B cell (primary cell): ENCODE measurements at regions not wholly inside any gene's neighbourhood (a gene's known extent, or its start where the extent isn't known, plus 50 kb on each side); places are given as distances from the start of the nearest gene placed in this dataset.

Experiments
- ATAC-seq: fragments of 200-7000 bp; cut with Tn5 transposase; one replicate; pipeline ENCODE4 v1.10.0; 2021; ENCODE audit warnings: low read depth, mild to moderate bottlenecking, moderate number of reproducible peaks, moderate library complexity
- CTCF ChIA-PET: fragments of 350-600 bp; sonication (Branson Sonifier 250); formaldehyde crosslinking; loops from one replicate; lab custom pipeline; 2021; ENCODE audit warnings: antibody characterized with exemption, inconsistent platforms; lab: Charles Lee
- POLR2A ChIA-PET: fragments of 350-600 bp; sonication (Branson Sonifier 250); formaldehyde crosslinking; loops from one replicate; lab custom pipeline; 2021; ENCODE audit warnings: antibody characterized with exemption; lab: Charles Lee
- DNase-seq: peaks from one replicate; pipeline ENCODE4 v3.0.0; 2013
- H2AFZ ChIP-seq: 2 replicates; pipeline ENCODE4 v1.6.1; 2012; ENCODE audit warnings: mild to moderate bottlenecking, low read depth, low read length; ENCODE audit not compliant: insufficient read depth, poor library complexity, severe bottlenecking
- H3K27ac ChIP-seq, 2 donors: 1 replicate in 1 of 2; 2 replicates in 1 of 2; pipeline ENCODE4 v1.5.1; 2012 to 2013; ENCODE audit warnings: low read length in 2 of 2, mild to moderate bottlenecking in 2 of 2, moderate library complexity in 1 of 2
- H3K27me3 ChIP-seq, 4 experiments: fragments of 200-600 bp in 1 of 4; sonication (generic) in 1 of 4; replicated peaks in 1 of 4; 1 replicate in 2 of 4; 2 replicates in 2 of 4; pipeline versions ENCODE4 v1.6.1 to v1.7.0; 2013 to 2016; ENCODE audit warnings: low read length in 3 of 4, mild to moderate bottlenecking in 2 of 4, mixed read lengths in 1 of 4, moderate library complexity in 1 of 4; ENCODE audit not compliant: insufficient read depth in 4 of 4, control insufficient read depth in 3 of 4; ENCODE audit errors: control extremely low read depth in 1 of 4
- H3K36me3 ChIP-seq, 2 experiments: replicated peaks in 1 of 2; 1 replicate in 1 of 2; 2 replicates in 1 of 2; pipeline versions ENCODE4 v1.6.1 to v1.7.1; 2013; ENCODE audit warnings: low read length in 1 of 2; ENCODE audit not compliant: insufficient read depth in 2 of 2, control insufficient read depth in 1 of 2; ENCODE audit errors: control extremely low read depth in 1 of 2, extremely low read depth in 1 of 2
- H3K4me1 ChIP-seq, 2 donors: fragments of 200-600 bp in 1 of 2; sonication (generic) in 1 of 2; 1 replicate in 1 of 2; 2 replicates in 1 of 2; pipeline versions ENCODE4 v1.5.1 to v1.6.1; 2013 to 2017; ENCODE audit warnings: low read length in 2 of 2; ENCODE audit not compliant: control insufficient read depth in 2 of 2, insufficient read depth in 2 of 2
- H3K4me2 ChIP-seq: replicated peaks from 2 replicates; pipeline ENCODE3; 2012; ENCODE audit warnings: mild to moderate bottlenecking, low read depth, low read length; ENCODE audit not compliant: poor library complexity, severe bottlenecking
- H3K4me3 ChIP-seq, 5 experiments: fragments of 200-600 bp in 1 of 5; sonication (generic) in 1 of 5; 1 replicate in 3 of 5; 2 replicates in 2 of 5; pipeline versions ENCODE4 v1.5.1 to v1.7.0; 2011 to 2016; ENCODE audit warnings: low read length in 4 of 5, mild to moderate bottlenecking in 4 of 5, low read depth in 2 of 5, control low read depth in 1 of 5, moderate library complexity in 1 of 5; ENCODE audit not compliant: insufficient read depth in 1 of 5; ENCODE audit errors: control extremely low read depth in 1 of 5, extremely low read depth in 1 of 5
- H3K79me2 ChIP-seq: fragments of 200-600 bp; sonication (generic); one replicate; pipeline ENCODE4 v1.6.0; 2016; ENCODE audit warnings: low read length; ENCODE audit not compliant: control insufficient read depth, insufficient read depth
- H3K9ac ChIP-seq: fragments of 200-600 bp; sonication (generic); 2 replicates; pipeline ENCODE4 v1.6.1; 2017; ENCODE audit warnings: mild to moderate bottlenecking, low read length, moderate library complexity
- H3K9me3 ChIP-seq, 3 donors: one replicate each; pipeline versions ENCODE4 v1.6.1 to v1.7.1; 2013; ENCODE audit warnings: low read length in 2 of 3; ENCODE audit not compliant: control insufficient read depth in 2 of 3, insufficient read depth in 1 of 3; ENCODE audit errors: control extremely low read depth in 1 of 3
- H4K20me1 ChIP-seq: 2 replicates; pipeline ENCODE4 v1.6.0; 2012; ENCODE audit warnings: mild to moderate bottlenecking, low read length; ENCODE audit not compliant: insufficient read depth, control insufficient read depth, poor library complexity, severe bottlenecking
- H3K27ac Mint-ChIP-seq: one replicate; pipeline ENCODE4 v1.8.0; 2021; ENCODE audit warnings: mixed read lengths
- H3K27me3 Mint-ChIP-seq: one replicate; pipeline ENCODE4 v1.8.0; 2021; ENCODE audit warnings: mixed read lengths
- H3K4me1 Mint-ChIP-seq: one replicate; pipeline ENCODE4 v1.8.0; 2021; ENCODE audit warnings: mixed read lengths
- H3K4me3 Mint-ChIP-seq: one replicate; pipeline ENCODE4 v1.8.0; 2021; ENCODE audit warnings: mixed read lengths
- H3K9me3 Mint-ChIP-seq: one replicate; pipeline ENCODE4 v1.8.0; 2022; ENCODE audit warnings: mixed read lengths; ENCODE audit not compliant: insufficient read depth
- EZH2 ChIP-seq: IDR thresholded peaks from 2 replicates; pipeline ENCODE4 v1.6.1; 2012; ENCODE audit warnings: borderline replicate concordance, low read depth, mild to moderate bottlenecking, moderate library complexity, low read length; ENCODE audit not compliant: insufficient read depth, poor library complexity, severe bottlenecking
- WGBS: methylation state at CpG from one replicate; pipeline ENCODE4 v1.1.5; 2013; ENCODE audit warnings: missing lambda C conversion rate; ENCODE audit not compliant: insufficient coverage; 5-methylcytosine and 5-hydroxymethylcytosine counted together
- intact Hi-C: fragments of 100-400 bp; cut with micrococcal nuclease; formaldehyde crosslinking; loops from one replicate; pipeline ENCODE4 v1.10.0; 2022
- TF ChIP-seq, protein P1 (sequence below): fragments of 200-600 bp; IDR thresholded peaks from one replicate; pipeline ENCODE4 v1.8.0; 2022; ENCODE audit warnings: antibody characterized with exemption, mild to moderate bottlenecking

DNA sequence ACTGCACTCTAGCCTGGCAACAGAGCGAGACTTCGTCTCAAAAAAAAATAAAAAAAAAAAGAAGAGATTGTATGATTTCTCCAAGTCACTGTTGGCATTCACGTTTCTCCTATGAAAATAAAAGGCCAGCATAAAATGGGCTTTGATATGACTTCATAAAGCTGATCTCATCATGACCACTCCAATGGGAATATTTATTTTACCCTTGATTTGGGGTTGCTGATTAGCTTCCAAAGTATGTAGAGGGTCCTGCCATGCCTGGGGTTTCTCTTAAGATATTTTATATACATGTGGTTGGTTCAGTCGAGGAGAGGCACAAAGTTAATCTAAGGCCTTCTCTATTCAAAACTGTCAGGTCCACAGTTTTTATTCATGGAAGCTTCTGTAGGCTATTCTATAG is 247.0 kb upstream of the TNC start:
- Histone ChIP-seq H3K27me3 (no peaks in the 10 kb centered on the region), H3K4me1 (no peaks in the 10 kb centered on the region), H3K9ac (no peak overlapping the region), H2AFZ (no peak overlapping the region), H3K79me2 (no peaks in the 10 kb centered on the region), H3K9me3 (no peaks in the 10 kb centered on the region), H3K4me2 (no peak overlapping the region), H3K27ac (no peak overlapping the region), H4K20me1 (no peaks in the 10 kb centered on the region), H3K36me3 (no peaks in the 10 kb centered on the region), H3K4me3 (no peak overlapping the region)
- Mint-ChIP-seq H3K9me3 (no peaks in the 10 kb centered on the region), H3K4me3 (no peak overlapping the region), H3K4me1 (no peaks in the 10 kb centered on the region), H3K27ac (no peak overlapping the region), H3K27me3 (no peaks in the 10 kb centered on the region)
- ATAC-seq (no peak), DNase-seq (no peak)
- ChIA-PET POLR2A (no interaction called here), CTCF (no interaction called here)
- TF ChIP-seq EZH2 = no peak
- TF ChIP-seq, protein P1, sequence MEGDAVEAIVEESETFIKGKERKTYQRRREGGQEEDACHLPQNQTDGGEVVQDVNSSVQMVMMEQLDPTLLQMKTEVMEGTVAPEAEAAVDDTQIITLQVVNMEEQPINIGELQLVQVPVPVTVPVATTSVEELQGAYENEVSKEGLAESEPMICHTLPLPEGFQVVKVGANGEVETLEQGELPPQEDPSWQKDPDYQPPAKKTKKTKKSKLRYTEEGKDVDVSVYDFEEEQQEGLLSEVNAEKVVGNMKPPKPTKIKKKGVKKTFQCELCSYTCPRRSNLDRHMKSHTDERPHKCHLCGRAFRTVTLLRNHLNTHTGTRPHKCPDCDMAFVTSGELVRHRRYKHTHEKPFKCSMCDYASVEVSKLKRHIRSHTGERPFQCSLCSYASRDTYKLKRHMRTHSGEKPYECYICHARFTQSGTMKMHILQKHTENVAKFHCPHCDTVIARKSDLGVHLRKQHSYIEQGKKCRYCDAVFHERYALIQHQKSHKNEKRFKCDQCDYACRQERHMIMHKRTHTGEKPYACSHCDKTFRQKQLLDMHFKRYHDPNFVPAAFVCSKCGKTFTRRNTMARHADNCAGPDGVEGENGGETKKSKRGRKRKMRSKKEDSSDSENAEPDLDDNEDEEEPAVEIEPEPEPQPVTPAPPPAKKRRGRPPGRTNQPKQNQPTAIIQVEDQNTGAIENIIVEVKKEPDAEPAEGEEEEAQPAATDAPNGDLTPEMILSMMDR = no peak
- intact Hi-C loops = no loop called here
- WGBS = 100% methylated on average over 2 of the region's 4 CpGs

DNA sequence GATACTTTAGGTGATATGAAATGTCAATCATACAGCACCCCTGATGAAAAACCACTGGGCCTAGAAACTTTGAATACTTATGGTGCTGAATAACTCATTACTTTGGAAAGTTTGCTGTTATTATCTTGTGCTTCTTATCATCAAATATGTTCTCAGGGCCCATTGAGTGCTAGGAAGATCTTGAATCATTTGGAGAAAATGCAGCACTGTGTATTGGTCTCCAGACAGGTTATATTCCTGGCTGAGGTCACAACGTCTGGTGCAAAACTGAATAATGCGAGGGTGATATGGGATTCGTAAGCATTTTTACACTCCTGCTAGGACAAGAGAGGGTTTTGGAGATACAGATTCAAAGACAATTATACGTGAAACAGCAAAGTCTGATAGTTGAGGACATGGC is 249.4 kb upstream of the TNC start:
- H3K4me3 ChIP-seq = no peak overlapping the region
- H3K27ac ChIP-seq = no peak overlapping the region
- no peaks in the 10 kb centered on the region for H3K79me2 ChIP-seq
- no peaks in the 10 kb centered on the region for H3K9me3 ChIP-seq
- intact Hi-C loops = no loop called here
- CTCF ChIA-PET = no interaction called here
- ATAC-seq (no peak), DNase-seq (no peak)
- H3K4me1 ChIP-seq = no peaks in the 10 kb centered on the region
- no peaks in the 10 kb centered on the region for H4K20me1 ChIP-seq
- TF ChIP-seq, protein P1 = no peak
- no peak for TF ChIP-seq EZH2
- H3K27me3 ChIP-seq = no peaks in the 10 kb centered on the region
- H3K9ac ChIP-seq = no peak overlapping the region
- Mint-ChIP-seq H3K27me3 (no peaks in the 10 kb centered on the region), H3K27ac (no peak overlapping the region), H3K4me1 (no peaks in the 10 kb centered on the region), H3K4me3 (no peak overlapping the region), H3K9me3 (no peaks in the 10 kb centered on the region)
- H3K4me2 ChIP-seq = no peak overlapping the region
- no CpG with 5 or more reads among the region's 4 CpGs for WGBS
- no peaks in the 10 kb centered on the region for H3K36me3 ChIP-seq
- H2AFZ ChIP-seq = no peak overlapping the region
- POLR2A ChIA-PET = no interaction called here
